SK-N-SH treated with all-trans-retinoic acid at 6 μM for 48 hours (cell line): ENCODE measurements at regions not wholly inside any gene's neighbourhood (a gene's known extent, or its start where the extent isn't known, plus 50 kb on each side); places are given as distances from the start of the nearest gene placed in this dataset.
A peak's percentile ranks its signal among the peaks of the same experiment; 100 is the strongest.

Experiments
- ATAC-seq: fragments of 200-7000 bp; cut with Tn5 transposase; 3 replicates; pipeline ENCODE4 v1.9.1; 2020; ENCODE audit warnings: mild to moderate bottlenecking, moderate library complexity
- ARNTL ChIP-seq: fragments of 450-650 bp; formaldehyde crosslinking; IDR thresholded peaks from 2 replicates; pipeline ENCODE4 v1.5.0; 2020; ENCODE audit warnings: low read depth, mild to moderate bottlenecking, moderate library complexity, borderline replicate concordance
- BACH2 ChIP-seq: fragments of 250-450 bp; sonication (Bioruptor Pico); IDR thresholded peaks from 2 replicates; pipeline ENCODE4 v1.9.0; 2021; ENCODE audit warnings: mild to moderate bottlenecking, borderline replicate concordance
- CSDC2 ChIP-seq: fragments of 250-450 bp; sonication (Bioruptor Pico); IDR thresholded peaks from 2 replicates; pipeline ENCODE4 v1.5.0; 2020; ENCODE audit warnings: mild to moderate bottlenecking, moderate library complexity
- ESRRG ChIP-seq: fragments of 250-450 bp; sonication (Bioruptor Pico); IDR thresholded peaks from 2 replicates; pipeline ENCODE4 v1.6.1; 2021; ENCODE audit warnings: mild to moderate bottlenecking
- ISL1 ChIP-seq: fragments of 250-450 bp; sonication (Bioruptor Pico); IDR thresholded peaks from 2 replicates; pipeline ENCODE4 v2.1.2; 2022; ENCODE audit warnings: mild to moderate bottlenecking, moderate library complexity
- OSR1 ChIP-seq: fragments of 250-450 bp; sonication (Bioruptor Pico); IDR thresholded peaks from 2 replicates; pipeline ENCODE4 v1.8.0; 2022; ENCODE audit warnings: moderate library complexity, mild to moderate bottlenecking, inconsistent platforms
- PPARA ChIP-seq: fragments of 250-450 bp; sonication (Bioruptor Pico); IDR thresholded peaks from 2 replicates; pipeline ENCODE4 v1.5.0; 2020; ENCODE audit warnings: mild to moderate bottlenecking, borderline replicate concordance
- RARB ChIP-seq: fragments of 250-450 bp; sonication (Bioruptor Pico); IDR thresholded peaks from 2 replicates; pipeline ENCODE4 v1.8.0; 2021; ENCODE audit warnings: mild to moderate bottlenecking, moderate library complexity
- TCF4 ChIP-seq: fragments of 250-450 bp; sonication (Bioruptor Pico); IDR thresholded peaks from 2 replicates; pipeline ENCODE4 v1.8.0; 2021; ENCODE audit warnings: mild to moderate bottlenecking, moderate library complexity, borderline replicate concordance
- TOX ChIP-seq: fragments of 250-450 bp; sonication (Bioruptor Pico); IDR thresholded peaks from 2 replicates; pipeline ENCODE4 v1.8.0; 2021; ENCODE audit warnings: mild to moderate bottlenecking, moderate library complexity, borderline replicate concordance
- ZC3H10 ChIP-seq: fragments of 250-450 bp; sonication (Bioruptor Pico); IDR thresholded peaks from 2 replicates; pipeline ENCODE4 v1.5.1; 2021; ENCODE audit warnings: mild to moderate bottlenecking, moderate library complexity
- ZFP30 ChIP-seq: fragments of 450-650 bp; formaldehyde crosslinking; IDR thresholded peaks from 2 replicates; pipeline ENCODE4 v1.5.0; 2022; ENCODE audit warnings: mild to moderate bottlenecking, moderate library complexity
- ZNF565 ChIP-seq: fragments of 450-650 bp; formaldehyde crosslinking; conservative IDR thresholded peaks from 2 replicates; pipeline ENCODE4 v1.5.0; 2020; ENCODE audit warnings: low read depth, mild to moderate bottlenecking, moderate library complexity
- ZNF70 ChIP-seq: fragments of 450-650 bp; formaldehyde crosslinking; IDR thresholded peaks from 2 replicates; pipeline ENCODE4 v1.5.0; 2020; ENCODE audit warnings: mild to moderate bottlenecking, moderate library complexity
- ZNF8 ChIP-seq: fragments of 450-650 bp; formaldehyde crosslinking; IDR thresholded peaks from 2 replicates; pipeline ENCODE4 v1.5.0; 2020; ENCODE audit warnings: mild to moderate bottlenecking, moderate library complexity
- TF ChIP-seq, protein P1 (sequence below): fragments of 250-450 bp; sonication (Bioruptor Pico); IDR thresholded peaks from 2 replicates; pipeline ENCODE4 v1.8.0; 2021; ENCODE audit warnings: low read depth, mild to moderate bottlenecking, moderate library complexity, borderline replicate concordance
- TF ChIP-seq, protein P2 (sequence below): fragments of 250-450 bp; sonication (Bioruptor Pico); IDR thresholded peaks from 2 replicates; pipeline ENCODE4 v1.5.1; 2020; ENCODE audit warnings: low read depth, mild to moderate bottlenecking, moderate library complexity
- TF ChIP-seq, protein P3 (sequence below): fragments of 250-450 bp; sonication (Bioruptor Pico); IDR thresholded peaks from 2 replicates; pipeline ENCODE4 v1.8.0; 2020; ENCODE audit warnings: mild to moderate bottlenecking, moderate library complexity, borderline replicate concordance
- TF ChIP-seq, protein P4 (sequence below): fragments of 250-450 bp; sonication (Bioruptor Pico); IDR thresholded peaks from 2 replicates; pipeline ENCODE4 v1.5.0; 2020; ENCODE audit warnings: mild to moderate bottlenecking, moderate library complexity
- TF ChIP-seq, protein P5 (sequence below): fragments of 250-450 bp; sonication (Bioruptor Pico); IDR thresholded peaks from 2 replicates; pipeline ENCODE4 v1.5.1; 2021; ENCODE audit warnings: mild to moderate bottlenecking, moderate library complexity

DNA sequence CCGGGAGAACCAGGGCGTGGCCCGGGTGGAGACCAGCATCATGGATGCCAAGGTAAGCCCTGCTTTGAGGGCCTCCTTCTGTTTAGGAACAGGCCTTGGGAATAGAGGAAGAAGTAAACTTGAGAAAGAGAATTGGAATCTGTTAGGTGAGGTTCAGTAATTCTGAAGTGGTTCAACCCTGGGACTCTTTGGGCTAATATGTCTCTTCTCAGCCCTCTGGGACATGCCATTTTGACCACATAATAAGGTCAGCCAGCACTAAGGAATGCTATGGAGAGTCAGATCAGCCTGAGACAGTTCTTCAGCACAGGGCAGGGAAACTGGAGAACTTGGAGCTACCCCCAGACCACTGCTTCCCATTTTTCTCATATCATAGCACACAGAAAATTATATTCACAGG lies 63.3 kb upstream of the PRPS1 start:
- TF ChIP-seq, protein P1, sequence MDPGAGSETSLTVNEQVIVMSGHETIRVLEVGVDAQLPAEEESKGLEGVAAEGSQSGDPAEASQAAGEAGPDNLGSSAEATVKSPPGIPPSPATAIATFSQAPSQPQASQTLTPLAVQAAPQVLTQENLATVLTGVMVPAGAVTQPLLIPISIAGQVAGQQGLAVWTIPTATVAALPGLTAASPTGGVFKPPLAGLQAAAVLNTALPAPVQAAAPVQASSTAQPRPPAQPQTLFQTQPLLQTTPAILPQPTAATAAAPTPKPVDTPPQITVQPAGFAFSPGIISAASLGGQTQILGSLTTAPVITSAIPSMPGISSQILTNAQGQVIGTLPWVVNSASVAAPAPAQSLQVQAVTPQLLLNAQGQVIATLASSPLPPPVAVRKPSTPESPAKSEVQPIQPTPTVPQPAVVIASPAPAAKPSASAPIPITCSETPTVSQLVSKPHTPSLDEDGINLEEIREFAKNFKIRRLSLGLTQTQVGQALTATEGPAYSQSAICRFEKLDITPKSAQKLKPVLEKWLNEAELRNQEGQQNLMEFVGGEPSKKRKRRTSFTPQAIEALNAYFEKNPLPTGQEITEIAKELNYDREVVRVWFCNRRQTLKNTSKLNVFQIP: no peak
- no peak for ATAC-seq

DNA sequence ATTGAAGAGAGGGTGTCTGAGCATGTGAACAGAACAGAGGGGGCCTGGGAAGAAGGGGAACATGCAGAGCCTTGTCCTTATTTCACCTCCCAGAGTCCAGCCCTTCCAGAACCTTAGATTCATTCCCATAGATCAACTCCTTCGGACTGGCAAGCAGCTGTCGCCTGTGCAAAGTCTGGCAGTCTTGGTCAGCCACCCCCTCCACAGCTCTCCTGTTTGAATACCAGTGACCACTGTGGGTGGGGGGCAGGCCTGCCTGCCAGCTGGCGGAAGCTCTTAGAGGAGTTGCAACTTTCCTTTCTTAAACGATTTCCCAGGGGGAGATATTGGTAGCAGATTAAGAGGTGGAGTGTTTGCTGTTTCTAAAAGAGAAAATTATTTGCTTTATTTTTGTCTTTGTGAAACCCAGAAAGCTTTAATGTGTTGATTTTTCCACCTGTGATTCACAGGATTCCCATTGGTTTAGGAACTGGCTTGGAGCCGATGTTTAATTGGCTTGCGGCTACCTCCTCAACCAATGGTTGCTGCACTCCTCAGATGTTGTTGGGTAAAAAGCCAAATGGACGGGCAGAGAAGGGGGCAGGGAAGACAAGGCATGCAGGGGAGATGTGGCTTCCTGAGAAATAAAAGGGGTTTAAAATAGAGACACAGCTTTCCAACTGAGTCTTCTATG lies 62.2 kb upstream of the PRPS1 start:
- TF ChIP-seq TOX (CRISPR knock-in tag) (no peak), RARB (CRISPR knock-in tag) (no peak), ISL1 (no peak), OSR1 (no peak), ZNF565 (CRISPR knock-in tag) (no peak), TCF4 (CRISPR knock-in tag) (no peak), ZNF8 (CRISPR knock-in tag) (no peak), PPARA (CRISPR knock-in tag) (no peak), ZNF70 (CRISPR knock-in tag) (no peak), ZFP30 (CRISPR knock-in tag) (no peak), ZC3H10 (CRISPR knock-in tag) (no peak), CSDC2 (CRISPR knock-in tag) (no peak), ARNTL (CRISPR knock-in tag) (no peak), BACH2 (no peak), ESRRG (CRISPR knock-in tag) (no peak)
- TF ChIP-seq, protein P2, sequence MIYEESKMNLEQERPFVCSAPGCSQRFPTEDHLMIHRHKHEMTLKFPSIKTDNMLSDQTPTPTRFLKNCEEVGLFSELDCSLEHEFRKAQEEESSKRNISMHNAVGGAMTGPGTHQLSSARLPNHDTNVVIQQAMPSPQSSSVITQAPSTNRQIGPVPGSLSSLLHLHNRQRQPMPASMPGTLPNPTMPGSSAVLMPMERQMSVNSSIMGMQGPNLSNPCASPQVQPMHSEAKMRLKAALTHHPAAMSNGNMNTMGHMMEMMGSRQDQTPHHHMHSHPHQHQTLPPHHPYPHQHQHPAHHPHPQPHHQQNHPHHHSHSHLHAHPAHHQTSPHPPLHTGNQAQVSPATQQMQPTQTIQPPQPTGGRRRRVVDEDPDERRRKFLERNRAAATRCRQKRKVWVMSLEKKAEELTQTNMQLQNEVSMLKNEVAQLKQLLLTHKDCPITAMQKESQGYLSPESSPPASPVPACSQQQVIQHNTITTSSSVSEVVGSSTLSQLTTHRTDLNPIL: no peak
- TF ChIP-seq, protein P1: no peak
- TF ChIP-seq, protein P3, sequence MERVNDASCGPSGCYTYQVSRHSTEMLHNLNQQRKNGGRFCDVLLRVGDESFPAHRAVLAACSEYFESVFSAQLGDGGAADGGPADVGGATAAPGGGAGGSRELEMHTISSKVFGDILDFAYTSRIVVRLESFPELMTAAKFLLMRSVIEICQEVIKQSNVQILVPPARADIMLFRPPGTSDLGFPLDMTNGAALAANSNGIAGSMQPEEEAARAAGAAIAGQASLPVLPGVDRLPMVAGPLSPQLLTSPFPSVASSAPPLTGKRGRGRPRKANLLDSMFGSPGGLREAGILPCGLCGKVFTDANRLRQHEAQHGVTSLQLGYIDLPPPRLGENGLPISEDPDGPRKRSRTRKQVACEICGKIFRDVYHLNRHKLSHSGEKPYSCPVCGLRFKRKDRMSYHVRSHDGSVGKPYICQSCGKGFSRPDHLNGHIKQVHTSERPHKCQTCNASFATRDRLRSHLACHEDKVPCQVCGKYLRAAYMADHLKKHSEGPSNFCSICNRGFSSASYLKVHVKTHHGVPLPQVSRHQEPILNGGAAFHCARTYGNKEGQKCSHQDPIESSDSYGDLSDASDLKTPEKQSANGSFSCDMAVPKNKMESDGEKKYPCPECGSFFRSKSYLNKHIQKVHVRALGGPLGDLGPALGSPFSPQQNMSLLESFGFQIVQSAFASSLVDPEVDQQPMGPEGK (CRISPR knock-in tag): no peak
- TF ChIP-seq, protein P4, sequence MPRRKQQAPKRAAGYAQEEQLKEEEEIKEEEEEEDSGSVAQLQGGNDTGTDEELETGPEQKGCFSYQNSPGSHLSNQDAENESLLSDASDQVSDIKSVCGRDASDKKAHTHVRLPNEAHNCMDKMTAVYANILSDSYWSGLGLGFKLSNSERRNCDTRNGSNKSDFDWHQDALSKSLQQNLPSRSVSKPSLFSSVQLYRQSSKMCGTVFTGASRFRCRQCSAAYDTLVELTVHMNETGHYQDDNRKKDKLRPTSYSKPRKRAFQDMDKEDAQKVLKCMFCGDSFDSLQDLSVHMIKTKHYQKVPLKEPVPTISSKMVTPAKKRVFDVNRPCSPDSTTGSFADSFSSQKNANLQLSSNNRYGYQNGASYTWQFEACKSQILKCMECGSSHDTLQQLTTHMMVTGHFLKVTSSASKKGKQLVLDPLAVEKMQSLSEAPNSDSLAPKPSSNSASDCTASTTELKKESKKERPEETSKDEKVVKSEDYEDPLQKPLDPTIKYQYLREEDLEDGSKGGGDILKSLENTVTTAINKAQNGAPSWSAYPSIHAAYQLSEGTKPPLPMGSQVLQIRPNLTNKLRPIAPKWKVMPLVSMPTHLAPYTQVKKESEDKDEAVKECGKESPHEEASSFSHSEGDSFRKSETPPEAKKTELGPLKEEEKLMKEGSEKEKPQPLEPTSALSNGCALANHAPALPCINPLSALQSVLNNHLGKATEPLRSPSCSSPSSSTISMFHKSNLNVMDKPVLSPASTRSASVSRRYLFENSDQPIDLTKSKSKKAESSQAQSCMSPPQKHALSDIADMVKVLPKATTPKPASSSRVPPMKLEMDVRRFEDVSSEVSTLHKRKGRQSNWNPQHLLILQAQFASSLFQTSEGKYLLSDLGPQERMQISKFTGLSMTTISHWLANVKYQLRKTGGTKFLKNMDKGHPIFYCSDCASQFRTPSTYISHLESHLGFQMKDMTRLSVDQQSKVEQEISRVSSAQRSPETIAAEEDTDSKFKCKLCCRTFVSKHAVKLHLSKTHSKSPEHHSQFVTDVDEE (CRISPR knock-in tag): no peak
- TF ChIP-seq, protein P5, sequence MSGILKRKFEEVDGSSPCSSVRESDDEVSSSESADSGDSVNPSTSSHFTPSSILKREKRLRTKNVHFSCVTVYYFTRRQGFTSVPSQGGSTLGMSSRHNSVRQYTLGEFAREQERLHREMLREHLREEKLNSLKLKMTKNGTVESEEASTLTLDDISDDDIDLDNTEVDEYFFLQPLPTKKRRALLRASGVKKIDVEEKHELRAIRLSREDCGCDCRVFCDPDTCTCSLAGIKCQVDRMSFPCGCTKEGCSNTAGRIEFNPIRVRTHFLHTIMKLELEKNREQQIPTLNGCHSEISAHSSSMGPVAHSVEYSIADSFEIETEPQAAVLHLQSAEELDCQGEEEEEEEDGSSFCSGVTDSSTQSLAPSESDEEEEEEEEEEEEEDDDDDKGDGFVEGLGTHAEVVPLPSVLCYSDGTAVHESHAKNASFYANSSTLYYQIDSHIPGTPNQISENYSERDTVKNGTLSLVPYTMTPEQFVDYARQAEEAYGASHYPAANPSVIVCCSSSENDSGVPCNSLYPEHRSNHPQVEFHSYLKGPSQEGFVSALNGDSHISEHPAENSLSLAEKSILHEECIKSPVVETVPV: no peak
- TF ChIP-seq, all 23 proteins: peak for 0
- ATAC-seq: peak; percentile 80
